ENCODE measurements at regions not wholly inside any gene's neighbourhood (a gene's known extent, or its start where the extent isn't known, plus 50 kb on each side); places are given as distances from the start of the nearest gene placed in this dataset.

DNA sequence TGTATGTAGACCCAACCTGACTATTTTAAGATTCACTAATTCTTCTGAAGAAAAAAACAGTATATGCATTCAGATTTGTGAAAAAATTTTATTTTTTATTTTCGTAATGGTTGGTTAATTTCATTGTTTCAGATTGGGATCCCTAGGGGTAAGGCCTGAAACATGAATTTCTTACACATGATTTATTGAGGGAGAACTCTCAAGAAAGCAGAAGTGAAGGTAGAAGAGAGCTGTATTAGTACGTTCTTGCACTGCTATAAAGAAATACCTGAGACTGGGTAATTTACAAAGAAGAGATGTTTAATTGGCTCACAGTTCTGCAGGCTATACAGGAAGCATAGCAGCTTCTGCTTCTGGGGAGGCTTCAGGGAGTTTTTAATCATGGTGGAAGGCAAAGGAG lies 611.9 kb upstream of the TECRL start:
- in situ Hi-C loops (cut with MboI; ENCODE audit: low sequenced_read_pairs, unreplicated experiment), result no loop called here
- DNase-seq (ENCODE audit: low spot score), result no peak
- TF ChIP-seq, protein P1, sequence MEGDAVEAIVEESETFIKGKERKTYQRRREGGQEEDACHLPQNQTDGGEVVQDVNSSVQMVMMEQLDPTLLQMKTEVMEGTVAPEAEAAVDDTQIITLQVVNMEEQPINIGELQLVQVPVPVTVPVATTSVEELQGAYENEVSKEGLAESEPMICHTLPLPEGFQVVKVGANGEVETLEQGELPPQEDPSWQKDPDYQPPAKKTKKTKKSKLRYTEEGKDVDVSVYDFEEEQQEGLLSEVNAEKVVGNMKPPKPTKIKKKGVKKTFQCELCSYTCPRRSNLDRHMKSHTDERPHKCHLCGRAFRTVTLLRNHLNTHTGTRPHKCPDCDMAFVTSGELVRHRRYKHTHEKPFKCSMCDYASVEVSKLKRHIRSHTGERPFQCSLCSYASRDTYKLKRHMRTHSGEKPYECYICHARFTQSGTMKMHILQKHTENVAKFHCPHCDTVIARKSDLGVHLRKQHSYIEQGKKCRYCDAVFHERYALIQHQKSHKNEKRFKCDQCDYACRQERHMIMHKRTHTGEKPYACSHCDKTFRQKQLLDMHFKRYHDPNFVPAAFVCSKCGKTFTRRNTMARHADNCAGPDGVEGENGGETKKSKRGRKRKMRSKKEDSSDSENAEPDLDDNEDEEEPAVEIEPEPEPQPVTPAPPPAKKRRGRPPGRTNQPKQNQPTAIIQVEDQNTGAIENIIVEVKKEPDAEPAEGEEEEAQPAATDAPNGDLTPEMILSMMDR (IDR thresholded peaks at IDR 0.05; ENCODE audit: borderline replicate concordance, control extremely low read depth, extremely low read depth, insufficient read depth, missing control alignments), result no peak

DNA sequence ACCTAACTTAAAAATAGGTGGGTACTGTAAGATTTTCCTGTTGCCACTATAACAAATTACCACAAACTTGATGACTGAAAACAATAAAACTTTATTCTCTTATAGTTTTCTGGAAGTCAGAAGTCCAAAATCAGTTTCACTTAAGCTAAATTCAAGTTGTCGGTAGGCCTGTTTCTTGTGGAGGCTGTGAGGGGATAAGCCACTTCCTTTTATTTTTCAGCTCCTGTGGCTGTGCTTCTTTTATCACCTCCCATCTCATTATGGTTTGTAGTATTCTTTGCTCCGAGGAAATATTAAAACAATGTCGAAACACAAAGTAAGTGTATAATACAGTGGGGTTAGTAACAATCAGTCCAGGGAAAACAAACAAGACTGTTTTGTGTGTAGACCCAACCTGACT lies 610.5 kb upstream of the TECRL start:
- in situ Hi-C loops (cut with MboI; ENCODE audit: low sequenced_read_pairs, unreplicated experiment), result no loop called here
- TF ChIP-seq, protein P1 (IDR thresholded peaks at IDR 0.05; ENCODE audit: borderline replicate concordance, control extremely low read depth, extremely low read depth, insufficient read depth, missing control alignments), result no peak
- DNase-seq (ENCODE audit: low spot score), result no peak

DNA sequence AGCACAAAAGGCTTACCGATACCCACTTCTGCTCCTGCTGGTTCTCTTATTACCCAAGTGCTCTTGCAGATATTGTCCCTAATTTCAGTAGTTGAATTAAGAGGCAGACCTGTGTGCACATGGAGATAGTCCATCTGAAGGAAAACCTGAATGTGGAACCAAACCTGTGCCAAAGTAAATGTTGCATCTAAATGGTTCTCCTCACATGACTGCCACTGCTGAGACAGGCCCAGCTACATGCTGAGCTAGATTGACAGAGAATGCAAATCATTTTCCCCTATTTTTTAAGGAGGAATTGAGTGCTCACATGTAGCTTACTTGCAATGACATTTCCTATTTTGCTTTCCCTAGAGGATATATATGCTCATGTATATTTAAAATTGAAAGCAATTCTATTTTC lies 609.1 kb upstream of the TECRL start:
- TF ChIP-seq, protein P1 (IDR thresholded peaks at IDR 0.05; ENCODE audit: borderline replicate concordance, control extremely low read depth, extremely low read depth, insufficient read depth, missing control alignments), result no peak
- in situ Hi-C loops (cut with MboI; ENCODE audit: low sequenced_read_pairs, unreplicated experiment), result no loop called here
- no peak for DNase-seq (ENCODE audit: low spot score)

DNA sequence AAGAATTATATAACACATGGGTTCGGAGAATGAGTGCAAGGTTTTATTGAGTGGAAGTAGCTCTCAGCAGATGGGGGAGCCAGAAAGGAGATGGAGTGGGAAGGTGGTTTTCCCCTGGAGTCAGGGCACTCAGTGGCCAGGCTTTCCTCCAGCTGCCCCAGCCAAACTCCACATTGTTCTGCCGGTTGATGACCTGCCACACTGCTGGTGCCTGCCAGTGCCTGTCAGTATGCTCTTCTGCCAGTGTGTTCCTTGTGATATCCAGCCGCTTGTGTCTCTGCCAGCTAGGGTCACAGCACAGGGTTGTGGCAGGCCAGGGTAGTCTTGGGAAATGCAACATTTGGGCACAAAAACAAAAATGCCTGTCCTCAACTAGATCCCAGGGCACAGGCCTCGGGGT lies 604.8 kb upstream of the TECRL start:
- DNase-seq (ENCODE audit: low spot score), result no peak
- TF ChIP-seq, protein P1 (IDR thresholded peaks at IDR 0.05; ENCODE audit: borderline replicate concordance, control extremely low read depth, extremely low read depth, insufficient read depth, missing control alignments), result no peak
- in situ Hi-C loops (cut with MboI; ENCODE audit: low sequenced_read_pairs, unreplicated experiment), result no loop called here

DNA sequence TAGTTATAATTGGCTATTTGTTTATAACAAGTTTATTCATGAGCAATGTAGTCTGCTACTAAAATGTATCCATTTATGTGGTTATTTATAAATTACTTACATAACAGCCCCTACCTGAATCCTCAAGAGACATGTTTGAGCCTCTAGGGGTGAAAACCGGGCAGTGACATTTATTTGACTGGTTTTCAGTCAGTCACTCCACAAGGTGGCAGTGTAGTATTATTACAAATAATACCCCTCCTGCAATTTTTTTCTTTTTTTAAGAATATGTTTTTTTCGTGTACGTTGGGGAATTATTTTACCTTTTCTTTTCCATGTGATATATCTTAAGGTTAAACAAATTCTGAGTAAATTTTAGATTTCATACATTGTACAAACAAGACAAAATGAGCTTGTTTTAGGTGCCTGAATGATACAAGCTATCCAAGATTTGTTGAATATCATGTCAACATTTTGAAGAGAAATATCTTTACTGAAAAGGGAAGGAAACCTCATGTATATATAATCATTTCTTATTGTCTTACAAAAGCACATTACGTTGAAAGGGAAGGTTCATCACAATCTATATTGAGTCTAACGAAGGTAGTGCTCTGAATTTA lies 598.7 kb upstream of the TECRL start:
- TF ChIP-seq, protein P1 (IDR thresholded peaks at IDR 0.05; ENCODE audit: borderline replicate concordance, control extremely low read depth, extremely low read depth, insufficient read depth, missing control alignments), result peak; percentile 7
- in situ Hi-C loops (cut with MboI; ENCODE audit: low sequenced_read_pairs, unreplicated experiment), result no loop called here
- peak; percentile 5 for DNase-seq (ENCODE audit: low spot score)

DNA sequence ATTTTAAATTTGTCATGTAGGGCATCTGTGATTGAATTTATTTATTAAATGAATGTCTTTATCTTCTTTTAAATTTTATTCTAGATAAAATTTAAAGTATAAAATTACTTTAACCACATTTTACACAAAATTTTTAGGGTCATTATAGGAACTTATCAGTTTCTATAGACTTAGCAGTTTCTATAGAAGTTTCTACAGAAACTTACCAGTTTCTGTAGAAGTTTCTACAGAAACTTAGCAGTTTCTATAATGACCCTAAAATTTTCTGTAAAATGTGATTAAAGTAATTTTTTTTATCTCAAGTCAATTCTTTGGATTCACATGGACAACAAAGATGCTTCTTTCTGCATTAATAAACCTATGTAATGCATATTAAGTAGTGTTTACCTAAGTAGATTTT lies 565.9 kb upstream of the TECRL start:
- TF ChIP-seq, protein P1 (IDR thresholded peaks at IDR 0.05; ENCODE audit: borderline replicate concordance, control extremely low read depth, extremely low read depth, insufficient read depth, missing control alignments), result no peak
- no peak for DNase-seq (ENCODE audit: low spot score)
- in situ Hi-C loops (cut with MboI; ENCODE audit: low sequenced_read_pairs, unreplicated experiment), result no loop called here

Measured in GM13976 (cell line).